Peyer's patch (tissue), 4 donors: ENCODE measurements at regions not wholly inside any gene's neighbourhood (a gene's known extent, or its start where the extent isn't known, plus 50 kb on each side); places are given as distances from the start of the nearest gene placed in this dataset.

Source experiments
- CTCF ChIP-seq, 6 experiments: fragments of 450-650 bp in 4 of 6; fragments of 200-600 bp in 2 of 6; sonication (generic) in 1 of 6; IDR thresholded peaks; one replicate each; pipeline ENCODE4 v1.5.1; 2017 to 2019; ENCODE audit warnings: antibody characterized with exemption in 6 of 6, mild to moderate bottlenecking in 3 of 6, moderate library complexity in 1 of 6
- POLR2A ChIP-seq, 2 donors: fragments of 450-650 bp; IDR thresholded peaks; one replicate each; pipeline ENCODE4 v1.5.1; 2017; ENCODE audit warnings: antibody characterized with exemption in 2 of 2, mild to moderate bottlenecking in 2 of 2, moderate library complexity in 2 of 2

- TF ChIP-seq CTCF (IDR thresholded peaks at IDR 0.05) = no peak
- TF ChIP-seq POLR2A (IDR thresholded peaks at IDR 0.05) = no peak
Measured at GRCh38 chr10:75326306-75326705, 75.3 kb downstream of the ZNF503 start.
